DND-41 (cell line): ENCODE measurements at regions not wholly inside any gene's neighbourhood (a gene's known extent, or its start where the extent isn't known, plus 50 kb on each side); places are given as distances from the start of the nearest gene placed in this dataset.

Source experiments
- ATAC-seq: fragments of 200-7000 bp; cut with Tn5 transposase; 3 replicates; pipeline ENCODE4 v1.9.1; 2021; ENCODE audit warnings: low read depth; ENCODE audit not compliant: insufficient read depth
- DNase-seq: peaks from one replicate; pipeline ENCODE4 v3.0.0-alpha.2; 2020
- H2AFZ ChIP-seq: 2 replicates; pipeline ENCODE4 v1.6.0; 2012; ENCODE audit warnings: low read depth, low read length
- H3K27ac ChIP-seq: 2 replicates; pipeline ENCODE4 v1.5.1; 2012; ENCODE audit warnings: low read length, inconsistent platforms
- H3K27me3 ChIP-seq: fragments of 200-600 bp; sonication (generic); 2 replicates; pipeline ENCODE4 v1.6.0; 2012; ENCODE audit warnings: low read length, mild to moderate bottlenecking, inconsistent platforms; ENCODE audit not compliant: insufficient read depth, poor library complexity
- H3K36me3 ChIP-seq: 2 replicates; pipeline ENCODE4 v1.5.1; 2012; ENCODE audit warnings: low read length, inconsistent platforms; ENCODE audit not compliant: insufficient read depth
- H3K4me1 ChIP-seq: 2 replicates; pipeline ENCODE4 v1.5.1; 2012; ENCODE audit warnings: mild to moderate bottlenecking, low read length; ENCODE audit not compliant: insufficient read depth
- H3K4me2 ChIP-seq: 2 replicates; pipeline ENCODE4 v1.6.0; 2012; ENCODE audit warnings: mild to moderate bottlenecking, moderate library complexity, low read length, inconsistent platforms; ENCODE audit not compliant: insufficient read depth
- H3K4me3 ChIP-seq, 2 experiments: fragments of 200-600 bp in 1 of 2; shearing (Covaris generic) in 1 of 2; 2 replicates each; pipeline ENCODE4 v1.5.1; 2012 to 2016; ENCODE audit warnings: inconsistent platforms in 2 of 2, low read length in 2 of 2, mild to moderate bottlenecking in 2 of 2, low read depth in 1 of 2, moderate library complexity in 1 of 2
- H3K79me2 ChIP-seq: 2 replicates; pipeline ENCODE4 v1.6.0; 2012; ENCODE audit warnings: low read length, inconsistent platforms; ENCODE audit not compliant: insufficient read depth
- H3K9ac ChIP-seq: 2 replicates; pipeline ENCODE4 v1.6.0; 2012; ENCODE audit warnings: low read depth, mild to moderate bottlenecking, inconsistent platforms, low read length, moderate library complexity
- H3K9me3 ChIP-seq: 2 replicates; pipeline ENCODE4 v1.5.1; 2012; ENCODE audit warnings: low read length, moderate library complexity, mild to moderate bottlenecking, inconsistent platforms; ENCODE audit not compliant: insufficient read depth, severe bottlenecking
- H4K20me1 ChIP-seq: 2 replicates; pipeline ENCODE4 v1.6.0; 2012; ENCODE audit warnings: low read length; ENCODE audit not compliant: insufficient read depth
- EZH2 ChIP-seq: IDR thresholded peaks from 3 replicates; pipeline ENCODE4 v1.6.1; 2012; ENCODE audit warnings: borderline replicate concordance, low read depth, mild to moderate bottlenecking, moderate library complexity, low read length, inconsistent platforms; ENCODE audit not compliant: severe bottlenecking
- TF ChIP-seq, protein P1 (sequence below): IDR thresholded peaks from 2 replicates; pipeline ENCODE4 v1.5.1; 2012; ENCODE audit warnings: borderline replicate concordance, low read length, moderate library complexity, mild to moderate bottlenecking; ENCODE audit not compliant: poor library complexity, severe bottlenecking; ENCODE audit errors: extremely low read depth

DNA sequence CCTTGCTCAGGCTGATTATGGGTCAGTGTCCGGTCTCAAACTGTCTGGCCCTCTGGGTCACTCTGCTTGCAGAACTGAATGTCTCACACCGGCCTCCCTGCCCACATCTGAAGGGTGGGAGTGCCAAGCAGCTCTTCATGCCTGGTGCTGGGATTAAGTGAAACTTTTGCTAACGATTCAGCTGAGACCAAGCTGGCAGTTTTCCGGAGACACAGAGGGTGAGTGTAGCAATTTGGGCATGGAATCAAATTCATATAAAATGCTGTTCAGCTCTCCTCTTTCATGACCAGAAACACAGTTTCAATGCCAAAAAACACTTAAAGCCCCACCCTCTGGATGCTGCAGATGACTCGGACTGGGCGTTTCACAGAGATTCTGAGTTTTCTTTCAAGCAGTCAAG lies 207.5 kb downstream of the NXNL2 start:
- Histone ChIP-seq H3K36me3 (no peaks in the 10 kb centered on the region), H3K4me3 (no peak overlapping the region), H3K9ac (no peak overlapping the region), H3K9me3 (no peaks in the 10 kb centered on the region), H3K27ac (no peak overlapping the region), H3K4me1 (no peaks in the 10 kb centered on the region), H3K4me2 (no peak overlapping the region), H4K20me1 (no peaks in the 10 kb centered on the region), H2AFZ (no peak overlapping the region), H3K79me2 (no peaks in the 10 kb centered on the region), H3K27me3 (peaks cover 3% of the 10 kb centered on the region)
- DNase-seq: no peak
- ATAC-seq: no peak
- TF ChIP-seq, protein P1, sequence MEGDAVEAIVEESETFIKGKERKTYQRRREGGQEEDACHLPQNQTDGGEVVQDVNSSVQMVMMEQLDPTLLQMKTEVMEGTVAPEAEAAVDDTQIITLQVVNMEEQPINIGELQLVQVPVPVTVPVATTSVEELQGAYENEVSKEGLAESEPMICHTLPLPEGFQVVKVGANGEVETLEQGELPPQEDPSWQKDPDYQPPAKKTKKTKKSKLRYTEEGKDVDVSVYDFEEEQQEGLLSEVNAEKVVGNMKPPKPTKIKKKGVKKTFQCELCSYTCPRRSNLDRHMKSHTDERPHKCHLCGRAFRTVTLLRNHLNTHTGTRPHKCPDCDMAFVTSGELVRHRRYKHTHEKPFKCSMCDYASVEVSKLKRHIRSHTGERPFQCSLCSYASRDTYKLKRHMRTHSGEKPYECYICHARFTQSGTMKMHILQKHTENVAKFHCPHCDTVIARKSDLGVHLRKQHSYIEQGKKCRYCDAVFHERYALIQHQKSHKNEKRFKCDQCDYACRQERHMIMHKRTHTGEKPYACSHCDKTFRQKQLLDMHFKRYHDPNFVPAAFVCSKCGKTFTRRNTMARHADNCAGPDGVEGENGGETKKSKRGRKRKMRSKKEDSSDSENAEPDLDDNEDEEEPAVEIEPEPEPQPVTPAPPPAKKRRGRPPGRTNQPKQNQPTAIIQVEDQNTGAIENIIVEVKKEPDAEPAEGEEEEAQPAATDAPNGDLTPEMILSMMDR: no peak
- TF ChIP-seq EZH2: no peak

DNA sequence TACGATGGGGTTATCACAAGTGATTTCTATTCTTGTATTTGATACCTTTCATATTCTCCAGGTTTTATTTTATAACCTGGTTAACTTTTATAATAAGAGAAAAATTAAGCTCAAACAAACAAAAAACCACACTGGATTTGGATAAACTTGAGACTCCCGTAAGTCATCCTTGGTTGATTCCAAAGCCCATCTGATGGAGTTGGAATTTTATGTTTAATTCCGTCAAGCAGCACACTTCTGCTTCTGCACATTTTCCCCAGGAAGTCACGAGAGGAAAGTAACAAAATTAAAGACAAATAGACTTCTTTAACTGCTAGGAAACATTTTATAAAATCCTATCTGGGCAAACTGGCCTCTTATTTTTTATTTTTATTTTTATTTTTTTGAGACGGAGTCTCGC lies 207.9 kb downstream of the NXNL2 start:
- Histone ChIP-seq H3K9ac (no peak overlapping the region), H3K36me3 (no peaks in the 10 kb centered on the region), H2AFZ (no peak overlapping the region), H4K20me1 (no peaks in the 10 kb centered on the region), H3K27ac (no peak overlapping the region), H3K79me2 (no peaks in the 10 kb centered on the region), H3K4me3 (no peak overlapping the region), H3K4me2 (no peak overlapping the region), H3K4me1 (no peaks in the 10 kb centered on the region), H3K27me3 (peaks cover 3% of the 10 kb centered on the region), H3K9me3 (no peaks in the 10 kb centered on the region)
- DNase-seq (no peak), ATAC-seq (no peak)
- TF ChIP-seq EZH2: no peak

DNA sequence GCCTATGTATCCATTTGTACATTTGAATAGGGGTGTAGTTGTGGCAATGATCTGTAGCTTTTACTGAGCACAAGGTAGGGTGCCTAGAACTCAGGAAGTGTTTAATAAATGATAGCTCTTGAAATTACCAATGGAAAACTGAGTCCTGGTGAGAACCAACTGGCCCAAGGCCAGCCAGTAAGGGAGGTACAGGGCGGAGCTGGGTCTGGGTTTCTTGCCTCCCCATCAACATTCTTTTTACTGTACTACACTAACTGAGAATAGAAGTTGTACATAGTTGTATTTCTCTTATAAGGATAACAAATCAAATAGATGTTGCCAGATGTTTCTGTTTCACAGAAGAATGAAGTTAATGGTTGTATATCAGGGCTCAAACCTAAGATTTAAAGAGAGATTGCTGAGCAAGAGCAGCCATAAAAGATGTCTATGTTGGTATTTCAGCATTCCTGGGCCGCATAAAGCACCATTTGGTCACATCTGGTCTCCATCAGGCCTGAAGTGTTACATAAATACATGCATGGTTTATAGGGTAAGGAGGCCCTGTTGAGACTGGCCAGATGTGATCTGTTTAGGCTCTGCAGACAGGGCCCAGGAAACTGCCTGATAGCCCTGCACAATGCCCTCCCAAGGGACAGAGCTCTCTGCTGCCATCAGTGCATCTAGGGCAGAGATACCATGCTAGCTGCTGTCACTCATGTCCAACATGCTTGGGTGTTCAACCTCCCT lies 210.5 kb downstream of the NXNL2 start:
- Histone ChIP-seq H3K9me3 (no peaks in the 10 kb centered on the region), H4K20me1 (no peaks in the 10 kb centered on the region), H3K9ac (no peak overlapping the region), H3K4me3 (no peak overlapping the region), H3K27me3 (peaks cover 2% of the 10 kb centered on the region), H3K4me1 (no peaks in the 10 kb centered on the region), H3K4me2 (no peak overlapping the region), H2AFZ (no peak overlapping the region), H3K36me3 (no peaks in the 10 kb centered on the region), H3K27ac (no peak overlapping the region), H3K79me2 (no peaks in the 10 kb centered on the region)
- no peak for DNase-seq
- TF ChIP-seq, protein P1: no peak
- TF ChIP-seq EZH2: no peak
- ATAC-seq: no peak

DNA sequence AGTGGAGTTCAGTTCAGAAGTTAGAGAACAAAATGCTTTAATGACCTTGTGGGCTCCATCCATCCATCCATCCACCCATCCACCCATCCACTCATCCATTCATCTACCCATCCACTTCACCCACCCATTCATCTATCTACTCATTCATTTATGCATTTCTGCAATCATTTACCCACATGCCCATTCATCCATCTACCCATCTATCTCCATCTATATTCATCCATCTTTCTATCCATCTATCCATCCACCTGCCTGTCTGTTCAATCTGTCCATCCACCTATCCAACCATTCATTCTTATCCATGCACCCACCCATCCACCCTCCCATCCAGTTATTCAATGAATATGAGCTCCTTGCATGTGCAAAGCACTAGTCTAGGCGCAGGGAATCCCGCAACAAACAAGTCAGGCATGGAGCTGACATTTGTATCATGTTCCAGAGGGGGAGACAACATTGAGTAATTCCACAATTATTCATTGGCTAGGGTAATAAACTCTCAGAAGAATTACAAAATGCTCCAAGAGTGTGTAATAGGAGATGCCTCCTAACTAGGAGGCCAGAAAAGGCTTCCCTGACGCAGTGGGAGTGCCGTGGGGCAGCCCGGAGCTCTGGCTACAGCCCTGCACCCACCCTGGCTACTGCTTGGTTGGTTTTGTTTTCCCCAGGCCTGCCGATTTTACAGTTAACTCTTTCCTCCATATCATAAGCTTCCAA lies 211.2 kb downstream of the NXNL2 start:
- Histone ChIP-seq H3K4me3 (no peak overlapping the region), H3K27ac (no peak overlapping the region), H4K20me1 (no peaks in the 10 kb centered on the region), H3K4me1 (no peaks in the 10 kb centered on the region), H3K36me3 (no peaks in the 10 kb centered on the region), H3K4me2 (no peak overlapping the region), H3K9me3 (no peaks in the 10 kb centered on the region), H3K79me2 (no peaks in the 10 kb centered on the region), H3K9ac (no peak overlapping the region), H2AFZ (no peak overlapping the region), H3K27me3 (peaks cover 2% of the 10 kb centered on the region)
- no peak for DNase-seq
- ATAC-seq: no peak
- no peak for TF ChIP-seq EZH2
- TF ChIP-seq, protein P1: no peak
